ENCODE measurements at regions not wholly inside any gene's neighbourhood (a gene's known extent, or its start where the extent isn't known, plus 50 kb on each side); places are given as distances from the start of the nearest gene placed in this dataset.

- POLR2A ChIA-PET: interaction anchor here (0.9 to 7.1 kb wide), 4 partner anchors 21 to 317 kb away, joined by 3 to 39 read pairs (median 16); partner anchors contain the start of gene IRF2BP2
Observed at GRCh38 chr1:234927971-234928640, 200.5 kb downstream of the TOMM20 start.

DNA sequence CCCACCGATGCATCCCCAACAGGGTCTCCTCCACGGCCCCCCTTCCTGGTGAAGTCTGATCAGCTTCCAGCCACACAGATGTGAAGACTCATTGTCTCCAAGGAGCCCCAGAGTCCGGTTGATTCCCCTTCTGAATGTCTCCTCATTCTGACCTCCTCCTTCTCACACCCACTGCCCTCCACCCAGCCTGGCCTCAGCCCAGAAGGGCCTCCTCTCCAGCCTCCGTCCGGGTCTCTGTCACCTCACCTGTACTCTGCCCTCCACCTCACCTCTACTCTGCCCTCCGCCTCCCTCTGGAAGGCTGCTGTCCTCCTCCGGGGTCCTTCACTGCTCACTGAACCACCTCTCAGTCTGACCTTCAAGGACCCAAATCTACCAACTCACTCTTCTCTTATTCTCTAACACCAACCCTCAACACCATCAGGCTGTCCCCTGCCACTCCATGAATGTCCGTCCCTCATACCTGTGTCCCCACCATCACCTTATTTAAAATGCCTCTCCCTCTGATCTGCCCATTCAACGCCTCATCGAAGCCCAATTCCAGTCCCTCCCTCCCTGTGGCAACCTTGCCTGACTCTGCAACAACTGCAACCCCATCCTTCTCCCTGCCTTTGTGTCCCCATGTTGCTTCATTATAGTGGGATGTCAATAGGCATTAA is 201.2 kb downstream of the TOMM20 start:
- Mint-ChIP-seq H3K27ac (peak overlapping the region; percentile 95), H3K36me3 (peaks cover 7% of the 10 kb centered on the region), H3K4me1 (peaks cover 51% of the 10 kb centered on the region), H3K27me3 (no peaks in the 10 kb centered on the region), H3K9me3 (peaks cover 4% of the 10 kb centered on the region), H3K4me3 (peak overlapping the region; percentile 68)
- POLR2A ChIA-PET: interaction anchor here (0.5 to 7.1 kb wide), 19 partner anchors 18 to 468 kb away, joined by 3 to 39 read pairs (median 4); partner anchors contain the start of gene IRF2BP2
- no peak for DNase-seq
- ATAC-seq (ENCODE audit: low read depth): peak; percentile 0

More at GRCh38 chr1:234927971-234928640, 200.5 kb downstream of the TOMM20 start:
- Mint-ChIP-seq H3K4me1 (peaks cover 58% of the 10 kb centered on the region), H3K27ac (peak overlapping the region; percentile 95), H3K27me3 (no peaks in the 10 kb centered on the region), H3K4me3 (peak overlapping the region; percentile 68), H3K36me3 (peaks cover 7% of the 10 kb centered on the region), H3K9me3 (peaks cover 4% of the 10 kb centered on the region)
- DNase-seq (no peak), ATAC-seq (ENCODE audit: low read depth) (no peak)

DNA sequence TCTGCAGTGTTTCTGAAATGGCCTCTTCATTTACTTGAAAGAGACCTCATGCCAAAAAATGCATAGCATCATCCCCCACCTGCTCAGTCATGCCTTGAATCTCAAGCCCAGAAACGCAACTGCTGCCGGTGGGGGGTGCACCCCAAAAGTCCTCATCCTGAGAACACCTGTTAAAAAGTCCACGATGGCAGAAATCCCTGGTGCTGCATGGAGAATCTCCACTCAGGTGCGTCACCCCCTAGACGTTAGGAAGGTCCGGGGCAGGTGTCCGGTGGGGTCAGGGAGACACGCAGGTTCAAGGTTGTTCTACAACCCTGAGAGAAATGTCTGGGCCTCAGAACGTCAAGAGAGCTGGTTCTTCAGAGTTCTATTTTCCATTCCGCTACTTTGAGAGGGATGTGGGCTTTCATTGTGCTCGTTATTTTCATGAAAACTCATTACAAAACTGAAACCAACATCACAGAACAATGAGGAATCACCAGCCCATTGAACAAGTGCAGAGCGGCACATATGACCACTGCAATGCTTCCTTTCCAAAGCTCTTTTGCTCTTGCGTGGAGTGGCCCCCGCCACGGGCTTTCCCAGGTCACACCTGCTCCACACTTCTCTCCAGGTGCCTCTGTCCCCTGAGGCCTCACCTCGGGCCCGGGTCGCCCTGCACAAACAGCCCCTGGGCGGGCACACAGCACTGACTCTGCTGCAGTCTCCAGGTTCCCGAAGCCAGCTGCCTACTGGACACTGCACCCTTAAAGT is 201.9 kb downstream of the TOMM20 start:
- H3K27ac Mint-ChIP-seq: peak overlapping the region; percentile 95
- ATAC-seq (ENCODE audit: low read depth) (peak; percentile 80), DNase-seq (peak; percentile 63)
- H3K4me3 Mint-ChIP-seq: peak overlapping the region; percentile 68
- POLR2A ChIA-PET: interaction anchor here (0.5 to 7.1 kb wide), 24 partner anchors 17 to 751 kb away, joined by 3 to 39 read pairs (median 4); partner anchors contain the start of genes IRF2BP2 and RBM34
- no peaks in the 10 kb centered on the region for H3K27me3 Mint-ChIP-seq
- peaks cover 47% of the 10 kb centered on the region for H3K4me1 Mint-ChIP-seq
- peaks cover 7% of the 10 kb centered on the region for H3K36me3 Mint-ChIP-seq
- peaks cover 4% of the 10 kb centered on the region for H3K9me3 Mint-ChIP-seq

- Mint-ChIP-seq H3K27ac (peak overlapping the region; percentile 95), H3K4me1 (peaks cover 47% of the 10 kb centered on the region), H3K9me3 (peaks cover 4% of the 10 kb centered on the region), H3K27me3 (no peaks in the 10 kb centered on the region), H3K4me3 (peak overlapping the region; percentile 68), H3K36me3 (peaks cover 12% of the 10 kb centered on the region)
- DNase-seq (no peak), ATAC-seq (ENCODE audit: low read depth) (no peak)
- POLR2A ChIA-PET: interaction anchor here (0.6 to 7.1 kb wide), 17 partner anchors 16 to 751 kb away, joined by 3 to 39 read pairs (median 4); partner anchors contain the start of genes IRF2BP2 and RBM34
Observed at GRCh38 chr1:234926264-234926558, 202.4 kb downstream of the TOMM20 start.

GRCh38 chr1:234925440-234926263 is 203.0 kb downstream of the TOMM20 start:
- H3K4me3 Mint-ChIP-seq: peak overlapping the region; percentile 68
- H3K36me3 Mint-ChIP-seq: peaks cover 13% of the 10 kb centered on the region
- ATAC-seq (ENCODE audit: low read depth) (no peak), DNase-seq (no peak)
- H3K27me3 Mint-ChIP-seq: no peaks in the 10 kb centered on the region
- POLR2A ChIA-PET: interaction anchor here (0.6 to 7.1 kb wide), 12 partner anchors 33 to 408 kb away, joined by 4 to 39 read pairs (median 6); partner anchors contain the start of genes IRF2BP2 and RBM34
- H3K9me3 Mint-ChIP-seq: peaks cover 4% of the 10 kb centered on the region
- H3K27ac Mint-ChIP-seq: peak overlapping the region; percentile 95
- peaks cover 47% of the 10 kb centered on the region for H3K4me1 Mint-ChIP-seq

DNA sequence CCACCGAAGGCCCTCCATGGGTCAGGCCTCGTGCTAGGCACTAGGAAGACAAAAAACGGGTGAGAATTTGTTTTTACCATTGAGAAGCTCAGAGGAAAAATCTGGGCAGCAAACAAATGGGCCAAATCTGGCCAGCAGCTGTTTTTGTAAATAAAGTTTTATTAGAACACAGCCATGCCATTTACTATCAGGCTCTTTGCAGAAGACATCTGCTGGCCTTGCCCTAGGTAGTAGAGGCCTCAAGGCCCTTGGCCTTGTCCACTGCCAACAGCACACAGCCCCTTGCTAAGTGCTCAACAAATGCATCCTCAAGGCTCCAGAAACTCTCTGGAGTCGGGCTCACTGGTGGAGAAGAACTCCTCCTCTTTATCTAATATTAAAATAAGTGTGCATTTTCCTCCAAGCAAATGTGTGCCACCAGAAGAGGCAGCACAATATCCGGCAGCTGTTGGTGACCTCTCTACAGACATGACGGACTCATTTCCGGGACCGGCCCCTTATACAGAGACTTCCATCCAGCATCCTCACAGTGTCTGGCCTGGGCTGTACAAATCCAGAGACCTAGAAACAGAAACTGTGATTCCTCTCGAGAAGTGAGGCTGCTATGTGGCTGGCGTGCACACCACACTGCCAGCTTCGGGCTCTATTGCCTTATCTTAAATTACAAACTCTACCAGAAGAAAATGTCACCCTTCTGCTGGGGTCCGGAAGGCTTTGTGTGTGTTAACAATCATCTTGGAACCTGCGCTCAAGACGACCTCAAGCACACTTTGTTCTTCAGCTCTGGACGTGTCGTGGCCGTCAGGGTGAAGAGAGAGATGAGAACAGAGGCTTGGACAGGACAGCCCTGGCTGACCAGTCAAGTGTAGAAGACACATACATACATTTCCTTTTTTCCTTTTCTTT is 203.9 kb downstream of the TOMM20 start:
- POLR2A ChIA-PET: interaction anchor here (0.9 to 7.1 kb wide), 2 partner anchors 87 to 314 kb away, joined by 3 to 39 read pairs; partner anchors contain the start of gene IRF2BP2
- H3K36me3 Mint-ChIP-seq: peaks cover 14% of the 10 kb centered on the region
- no peaks in the 10 kb centered on the region for H3K27me3 Mint-ChIP-seq
- peaks cover 47% of the 10 kb centered on the region for H3K4me1 Mint-ChIP-seq
- peaks cover 8% of the 10 kb centered on the region for H3K9me3 Mint-ChIP-seq
- H3K4me3 Mint-ChIP-seq: no peak overlapping the region
- DNase-seq: no peak
- H3K27ac Mint-ChIP-seq: peak overlapping the region; percentile 61
- ATAC-seq (ENCODE audit: low read depth): no peak

DNA sequence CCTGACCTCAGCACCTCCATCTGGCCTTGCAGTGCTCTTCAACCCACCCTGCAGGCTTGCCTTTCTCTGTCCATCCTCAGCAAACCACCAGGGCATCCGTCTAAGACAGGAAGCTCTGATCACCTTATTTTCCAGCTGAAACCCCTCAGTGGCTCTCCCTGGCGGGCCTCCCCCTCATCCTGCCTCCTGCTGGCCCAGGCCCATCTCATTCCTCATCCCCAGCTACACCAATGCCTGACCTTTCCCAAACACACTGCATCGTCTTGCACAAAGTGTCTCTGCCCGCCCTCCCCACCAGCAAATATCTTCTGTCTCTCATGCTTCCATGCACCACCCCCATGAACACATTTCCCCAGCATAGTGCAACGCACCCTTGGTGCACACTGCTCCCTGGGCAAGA is 205.0 kb downstream of the TOMM20 start:
- POLR2A ChIA-PET: interaction anchor here (0.9 kb wide), 1 partner anchor 88 kb away, joined by 3 read pairs; no protein-coding TSS in a partner anchor
- H3K36me3 Mint-ChIP-seq: peaks cover 14% of the 10 kb centered on the region
- no peaks in the 10 kb centered on the region for H3K27me3 Mint-ChIP-seq
- DNase-seq: no peak
- H3K4me3 Mint-ChIP-seq: no peak overlapping the region
- peaks cover 8% of the 10 kb centered on the region for H3K9me3 Mint-ChIP-seq
- H3K27ac Mint-ChIP-seq: no peak overlapping the region
- no peak for ATAC-seq (ENCODE audit: low read depth)
- H3K4me1 Mint-ChIP-seq: peaks cover 40% of the 10 kb centered on the region

DNA sequence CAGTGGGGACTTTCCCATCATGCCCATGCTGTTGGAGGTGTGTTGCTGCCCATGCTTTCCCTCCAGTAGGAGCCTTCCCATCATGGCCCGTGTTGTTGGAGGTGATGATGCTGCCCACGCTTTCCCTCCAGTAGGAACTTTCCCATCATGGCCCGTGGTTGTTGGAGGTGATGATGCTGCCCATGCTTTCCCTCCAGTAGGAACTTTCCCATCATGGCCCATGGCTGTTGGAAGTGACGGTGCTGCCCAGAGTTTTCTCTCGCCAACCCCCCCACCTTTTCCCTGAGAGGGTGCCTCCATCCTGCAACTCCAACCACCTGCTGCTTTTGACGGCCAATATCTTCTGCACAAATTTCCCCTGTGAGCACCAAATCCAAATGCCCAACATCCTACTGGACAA is 205.7 kb downstream of the TOMM20 start:
- POLR2A ChIA-PET: no interaction called here
- DNase-seq (no peak), ATAC-seq (ENCODE audit: low read depth) (no peak)
- H3K4me1 Mint-ChIP-seq: peaks cover 36% of the 10 kb centered on the region
- H3K4me3 Mint-ChIP-seq: no peak overlapping the region
- H3K9me3 Mint-ChIP-seq: peaks cover 8% of the 10 kb centered on the region
- H3K27me3 Mint-ChIP-seq: no peaks in the 10 kb centered on the region
- H3K27ac Mint-ChIP-seq: no peak overlapping the region
- H3K36me3 Mint-ChIP-seq: peaks cover 14% of the 10 kb centered on the region

GRCh38 chr1:234921266-234922062 is 207.2 kb downstream of the TOMM20 start:
- POLR2A ChIA-PET: no interaction called here
- Mint-ChIP-seq H3K4me3 (no peak overlapping the region), H3K27me3 (no peaks in the 10 kb centered on the region), H3K36me3 (peaks cover 14% of the 10 kb centered on the region), H3K27ac (peak overlapping the region; percentile 17), H3K4me1 (peaks cover 21% of the 10 kb centered on the region), H3K9me3 (peaks cover 8% of the 10 kb centered on the region)
- ATAC-seq (ENCODE audit: low read depth): no peak
- DNase-seq: no peak

- POLR2A ChIA-PET: no interaction called here
- H3K36me3 Mint-ChIP-seq: peaks cover 14% of the 10 kb centered on the region
- H3K4me3 Mint-ChIP-seq: no peak overlapping the region
- peaks cover 15% of the 10 kb centered on the region for H3K4me1 Mint-ChIP-seq
- DNase-seq (no peak), ATAC-seq (ENCODE audit: low read depth) (no peak)
- no peak overlapping the region for H3K27ac Mint-ChIP-seq
- H3K27me3 Mint-ChIP-seq: no peaks in the 10 kb centered on the region
- peaks cover 8% of the 10 kb centered on the region for H3K9me3 Mint-ChIP-seq
Observed at GRCh38 chr1:234920843-234921140, 207.8 kb downstream of the TOMM20 start.

GRCh38 chr1:234920136-234920842 is 208.3 kb downstream of the TOMM20 start:
- Mint-ChIP-seq H3K27me3 (no peaks in the 10 kb centered on the region), H3K27ac (no peak overlapping the region), H3K36me3 (peaks cover 14% of the 10 kb centered on the region), H3K4me1 (peaks cover 14% of the 10 kb centered on the region), H3K4me3 (no peak overlapping the region), H3K9me3 (peaks cover 8% of the 10 kb centered on the region)
- ATAC-seq (ENCODE audit: low read depth) (no peak), DNase-seq (no peak)
- POLR2A ChIA-PET: no interaction called here
